ENCODE measurements at regions not wholly inside any gene's neighbourhood (a gene's known extent, or its start where the extent isn't known, plus 50 kb on each side); places are given as distances from the start of the nearest gene placed in this dataset.

GRCh38 chr3:159821736-159822135, 166.9 kb upstream of the IL12A start:
- no peak for TF ChIP-seq CTCF (IDR thresholded peaks at IDR 0.05; ENCODE audit: low read length)
- no peak for TF ChIP-seq EZH2 (optimal IDR thresholded peaks at IDR 0.05; ENCODE audit: low read depth, low read length)
- no peak for TF ChIP-seq EZH2phosphoT487 (IDR thresholded peaks at IDR 0.05; ENCODE audit: low read length)

Data from MM.1S (cell line).